HG02759 (cell line): ENCODE measurements at regions not wholly inside any gene's neighbourhood (a gene's known extent, or its start where the extent isn't known, plus 50 kb on each side); places are given as distances from the start of the nearest gene placed in this dataset.
A peak's percentile ranks its signal among the peaks of the same experiment; 100 is the strongest.

Source experiments
- ATAC-seq: cut with Tn5 transposase; IDR thresholded peaks from one replicate; pipeline ENCODE4 v1.9.1; 2021; ENCODE audit warnings: mild to moderate bottlenecking, moderate library complexity; ENCODE audit not compliant: unreplicated experiment

- ATAC-seq, result no peak
Measured at GRCh38 chr10:22770270-22770669, 55.9 kb upstream of the PIP4K2A start.

- no peak for ATAC-seq
Measured at GRCh38 chr10:22767859-22768258, 53.5 kb upstream of the PIP4K2A start.

- ATAC-seq, result no peak
Measured at GRCh38 chr10:22766693-22767092, 52.3 kb upstream of the PIP4K2A start.

DNA sequence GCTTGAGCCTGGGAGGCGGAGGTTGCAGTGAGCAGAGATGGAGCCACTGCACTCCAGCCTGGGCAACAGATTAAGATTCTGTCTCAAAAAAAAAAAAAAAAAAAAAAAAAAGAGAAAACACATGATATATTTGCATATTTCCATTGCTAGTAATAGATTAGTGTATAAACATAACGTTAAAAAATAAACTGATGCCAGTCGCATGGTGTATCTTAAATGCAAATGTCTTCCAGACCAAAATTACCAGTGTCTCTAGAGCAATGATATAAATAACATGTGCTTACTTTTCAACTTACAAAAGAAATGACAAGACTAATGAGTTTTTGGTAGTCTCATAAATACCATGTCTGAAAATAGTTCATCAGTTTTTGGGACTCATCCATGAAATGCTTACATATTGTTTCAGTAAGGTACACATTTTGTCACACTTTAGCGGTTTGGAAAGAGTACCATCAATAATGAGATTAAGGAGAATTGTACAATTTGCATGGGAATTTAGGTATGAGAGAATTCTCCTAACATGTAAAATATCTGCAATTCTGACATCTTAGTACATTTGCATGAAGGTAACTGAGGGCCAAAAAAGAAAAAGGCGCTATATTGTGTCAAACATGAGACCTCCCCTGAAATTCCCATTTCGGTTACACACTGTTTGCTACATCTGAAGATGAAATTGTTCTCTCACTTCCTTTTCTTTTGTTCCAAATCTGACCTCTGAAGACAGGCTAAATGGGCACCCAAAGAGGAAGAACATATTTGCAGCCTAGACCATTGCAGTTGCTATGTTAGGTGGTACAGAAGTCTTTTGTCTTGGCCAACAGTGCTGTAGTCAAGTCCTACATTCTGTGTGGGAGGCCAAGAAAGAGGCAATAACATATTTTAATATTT, 51.5 kb upstream of the PIP4K2A start:
- peak; percentile 78 for ATAC-seq

- no peak for ATAC-seq
Measured at GRCh38 chr10:22764639-22765038, 50.3 kb upstream of the PIP4K2A start.
